Activated CD4-positive, alpha-beta T cell treated with anti-CD3 and anti-CD28 coated beads, Interleukin-10, Interleukin-2, amounts not matched to agents 100 ng/mL and 50 ng/mL, durations not matched to agents 16 hours and 8 hours (primary cell): ENCODE measurements at regions not wholly inside any gene's neighbourhood (a gene's known extent, or its start where the extent isn't known, plus 50 kb on each side); places are given as distances from the start of the nearest gene placed in this dataset.
"Not testable (repeated sequence)": the region's sequence is repeated elsewhere in the genome, so short reads cannot be mapped to it uniquely, and the experiment has no call there.

Experiments
- DNase-seq: peaks from one replicate; pipeline ENCODE4 v3.0.0-alpha.2; 2020

- DNase-seq, result no peak
Measured at GRCh38 chr1:91606546-91607078, 106.0 kb downstream of the CDC7 start.

DNA sequence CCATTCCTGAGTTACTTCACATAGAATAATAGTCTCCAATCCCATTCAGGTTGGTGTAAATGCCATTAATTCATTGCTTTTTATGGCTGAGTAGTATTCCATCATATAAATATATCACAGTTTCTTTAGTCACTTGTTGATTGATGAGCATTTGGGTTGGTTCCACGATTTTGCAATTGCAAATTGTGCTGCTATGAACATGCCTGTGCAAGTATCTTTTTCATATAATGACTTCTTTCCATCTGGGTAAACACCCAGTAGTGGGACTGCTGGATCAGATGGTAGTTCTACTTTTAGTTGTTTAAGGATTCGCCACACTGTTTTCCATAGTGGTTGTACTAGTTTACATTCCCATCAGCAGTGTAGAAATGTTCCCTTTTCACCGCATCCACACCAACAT is 107.0 kb downstream of the CDC7 start:
- DNase-seq, result not testable (repeated sequence)

GRCh38 chr1:91608876-91609275 is 108.2 kb downstream of the CDC7 start:
- DNase-seq, result no peak

GRCh38 chr1:91609551-91609950 is 108.9 kb downstream of the CDC7 start:
- DNase-seq, result no peak

DNA sequence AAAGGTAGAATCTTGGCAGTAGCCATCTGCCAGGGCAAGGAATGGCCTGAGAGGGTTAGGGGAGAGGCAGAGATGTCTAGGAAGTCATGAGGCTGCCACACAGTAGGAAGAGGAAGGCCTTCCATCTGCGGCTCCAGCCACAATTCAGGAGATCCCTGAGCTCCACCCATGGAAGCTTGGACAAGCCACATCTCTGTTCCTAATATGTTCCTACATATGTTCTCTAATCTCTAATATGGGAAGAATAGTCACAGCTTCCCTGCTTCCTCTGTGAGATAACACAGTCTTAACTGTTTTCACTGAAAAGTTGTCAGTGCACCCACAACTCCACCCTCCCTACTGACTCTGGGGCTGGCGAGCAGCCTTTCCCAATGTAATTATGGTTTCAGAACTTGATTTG is 109.5 kb downstream of the CDC7 start:
- DNase-seq, result no peak

DNA sequence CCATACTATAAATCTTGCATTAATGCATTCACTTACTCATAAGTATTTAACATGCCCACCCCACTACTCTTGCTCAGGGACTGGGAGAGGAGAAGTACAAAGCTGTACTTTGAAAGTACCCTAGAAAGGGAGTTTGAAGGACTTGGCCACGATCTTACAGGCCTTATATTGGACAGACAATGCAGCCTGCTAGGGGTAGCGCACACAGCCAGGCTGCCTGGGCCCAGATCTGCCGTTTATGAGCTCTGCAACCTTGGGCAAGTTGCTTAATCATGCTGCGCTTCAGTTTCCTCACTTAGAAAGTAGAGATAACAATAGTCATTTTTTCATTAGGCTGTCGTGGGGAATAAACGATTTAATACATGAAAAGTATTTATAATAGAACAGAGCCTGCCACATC is 110.1 kb downstream of the CDC7 start:
- no peak for DNase-seq

- no peak for DNase-seq
Measured at GRCh38 chr1:91611483-91611917, 110.8 kb downstream of the CDC7 start.

DNA sequence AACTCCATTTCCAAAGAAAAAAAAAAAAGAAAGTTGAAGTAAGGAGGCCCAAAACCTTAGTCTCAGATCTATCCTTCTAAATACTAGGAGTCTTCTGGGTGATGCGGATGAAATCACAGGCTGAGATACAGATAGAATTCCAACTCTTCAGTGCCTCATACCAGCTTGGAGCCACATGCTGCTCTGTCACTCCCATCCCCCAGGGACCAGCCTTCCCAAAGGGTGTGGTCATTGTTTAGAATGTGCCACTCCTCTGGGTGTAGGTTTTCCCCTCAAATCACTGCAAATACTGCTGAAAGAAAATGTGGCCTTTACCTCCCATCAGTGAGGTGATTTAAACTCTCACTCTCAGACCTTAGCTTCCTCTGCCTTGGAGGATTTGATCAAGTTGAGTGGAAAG is 112.9 kb downstream of the CDC7 start:
- no peak for DNase-seq

DNA sequence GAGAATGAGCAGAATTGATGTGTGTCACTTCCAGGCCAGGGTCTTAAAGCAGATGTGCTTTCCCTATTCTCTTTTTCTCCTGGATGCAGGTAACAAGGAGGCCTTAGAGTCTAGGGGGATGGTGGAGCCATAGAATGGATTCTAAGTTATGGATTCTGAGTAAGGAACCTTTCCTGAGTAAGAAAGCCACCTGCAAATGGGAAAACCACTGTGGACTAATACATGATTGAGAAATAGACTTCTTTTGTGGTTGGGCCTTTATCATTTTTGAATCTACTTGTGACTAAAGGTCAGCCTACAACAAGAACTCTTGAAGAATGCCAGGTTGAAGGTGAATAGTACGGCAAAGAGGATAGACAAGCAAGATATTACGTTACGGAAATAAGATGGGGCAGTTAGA is 116.1 kb downstream of the CDC7 start:
- DNase-seq, result no peak

GRCh38 chr1:91617285-91617765 is 116.7 kb downstream of the CDC7 start:
- DNase-seq, result no peak

DNA sequence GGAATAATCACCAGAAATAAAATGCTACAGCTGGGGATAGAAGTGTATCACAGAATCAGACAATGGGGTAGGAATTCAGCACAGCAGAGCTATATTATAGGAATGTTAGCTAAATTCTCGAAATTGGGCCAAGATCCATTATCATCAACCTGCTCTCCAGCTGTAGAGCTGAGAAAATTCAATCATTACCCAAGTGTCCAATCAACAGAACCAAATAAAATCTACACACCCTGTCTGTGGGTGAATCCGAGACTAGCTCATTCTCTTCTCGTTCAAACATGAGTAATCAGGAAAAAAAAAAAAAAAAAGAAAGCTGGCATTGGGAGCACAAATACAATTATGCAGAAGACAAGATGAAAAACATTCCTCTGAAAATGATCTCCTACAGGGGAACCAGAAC is 119.2 kb downstream of the CDC7 start:
- no peak for DNase-seq

DNA sequence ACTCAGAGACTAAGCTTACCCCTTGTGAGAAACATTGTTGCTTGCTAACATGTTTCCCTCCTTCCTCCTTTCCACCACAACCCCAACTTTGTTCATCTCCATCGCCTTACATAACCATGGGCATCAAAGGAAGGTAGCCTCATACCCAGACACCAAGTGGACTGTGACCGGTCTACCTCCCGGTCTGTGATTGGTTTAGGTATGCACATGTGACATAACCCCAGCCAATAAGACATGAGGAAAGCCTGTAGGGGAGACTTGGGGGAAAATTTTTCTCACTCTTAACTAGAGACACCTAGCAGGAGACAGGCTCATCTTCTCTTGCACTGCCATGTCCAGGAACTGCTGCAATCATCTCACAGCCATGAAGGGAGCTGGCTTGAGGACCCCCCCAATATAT is 120.7 kb downstream of the CDC7 start:
- DNase-seq, result no peak

- DNase-seq, result no peak
Measured at GRCh38 chr1:91621907-91622306, 121.3 kb downstream of the CDC7 start.

- no peak for DNase-seq
Measured at GRCh38 chr1:91622616-91623015, 122.0 kb downstream of the CDC7 start.

- no peak for DNase-seq
Measured at GRCh38 chr1:91623020-91623419, 122.4 kb downstream of the CDC7 start.

- DNase-seq, result no peak
Measured at GRCh38 chr1:91624331-91624730, 123.7 kb downstream of the CDC7 start.
